ENCODE measurements at regions not wholly inside any gene's neighbourhood (a gene's known extent, or its start where the extent isn't known, plus 50 kb on each side); places are given as distances from the start of the nearest gene placed in this dataset.

DNA sequence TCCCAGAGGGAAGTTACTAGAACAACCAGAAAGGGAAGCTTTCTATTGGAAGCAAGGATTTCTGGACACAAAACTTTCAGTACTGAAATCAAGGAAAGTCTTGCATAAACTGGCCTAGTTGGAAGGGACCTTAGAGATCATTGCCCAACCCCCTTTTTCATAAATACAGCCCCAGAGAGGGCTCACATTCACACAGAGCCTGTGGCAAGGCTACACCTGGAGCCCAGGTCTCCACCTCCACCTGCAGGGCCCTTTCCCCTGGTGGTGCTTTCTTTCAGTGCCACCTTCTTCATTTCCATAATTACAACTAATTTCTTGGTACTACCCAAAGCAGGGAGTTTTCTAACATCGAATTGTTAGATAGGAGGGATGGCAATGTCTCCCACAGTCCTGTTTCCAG, 85.7 kb downstream of the ADRB2 start:
- TF ChIP-seq, protein P1, sequence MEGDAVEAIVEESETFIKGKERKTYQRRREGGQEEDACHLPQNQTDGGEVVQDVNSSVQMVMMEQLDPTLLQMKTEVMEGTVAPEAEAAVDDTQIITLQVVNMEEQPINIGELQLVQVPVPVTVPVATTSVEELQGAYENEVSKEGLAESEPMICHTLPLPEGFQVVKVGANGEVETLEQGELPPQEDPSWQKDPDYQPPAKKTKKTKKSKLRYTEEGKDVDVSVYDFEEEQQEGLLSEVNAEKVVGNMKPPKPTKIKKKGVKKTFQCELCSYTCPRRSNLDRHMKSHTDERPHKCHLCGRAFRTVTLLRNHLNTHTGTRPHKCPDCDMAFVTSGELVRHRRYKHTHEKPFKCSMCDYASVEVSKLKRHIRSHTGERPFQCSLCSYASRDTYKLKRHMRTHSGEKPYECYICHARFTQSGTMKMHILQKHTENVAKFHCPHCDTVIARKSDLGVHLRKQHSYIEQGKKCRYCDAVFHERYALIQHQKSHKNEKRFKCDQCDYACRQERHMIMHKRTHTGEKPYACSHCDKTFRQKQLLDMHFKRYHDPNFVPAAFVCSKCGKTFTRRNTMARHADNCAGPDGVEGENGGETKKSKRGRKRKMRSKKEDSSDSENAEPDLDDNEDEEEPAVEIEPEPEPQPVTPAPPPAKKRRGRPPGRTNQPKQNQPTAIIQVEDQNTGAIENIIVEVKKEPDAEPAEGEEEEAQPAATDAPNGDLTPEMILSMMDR (IDR thresholded peaks at IDR 0.05) = no peak
- TF ChIP-seq POLR2A (IDR thresholded peaks at IDR 0.05) = no peak
